ENCODE measurements at regions not wholly inside any gene's neighbourhood (a gene's known extent, or its start where the extent isn't known, plus 50 kb on each side); places are given as distances from the start of the nearest gene placed in this dataset.

GRCh38 chr5:125541085-125541484 lies 794.6 kb upstream of the ZNF608 start:
- TF ChIP-seq EP300 (IDR thresholded peaks at IDR 0.05) (no peak), CTCF (IDR thresholded peaks at IDR 0.05) (no peak)

Data from esophagus muscularis mucosa (tissue), 3 donors.